Thymus (tissue), 11 donors: ENCODE measurements at regions not wholly inside any gene's neighbourhood (a gene's known extent, or its start where the extent isn't known, plus 50 kb on each side); places are given as distances from the start of the nearest gene placed in this dataset.

Experiments
- DNase-seq, 9 donors: peaks; one replicate each; pipeline ENCODE4 v3.0.0-alpha.2; 2013; ENCODE audit warnings: low spot score in 9 of 9, low read depth in 6 of 9, missing footprints in 1 of 9
- H3K27ac ChIP-seq, 2 donors: one replicate each; pipeline ENCODE4 v1.5.1; 2013; ENCODE audit warnings: control low read depth in 1 of 2, low read depth in 1 of 2, low read length in 1 of 2, mild to moderate bottlenecking in 1 of 2, moderate library complexity in 1 of 2
- H3K27me3 ChIP-seq, 2 donors: one replicate each; pipeline ENCODE4 v1.5.1; 2013; ENCODE audit warnings: low read length in 1 of 2; ENCODE audit not compliant: control insufficient read depth in 2 of 2, insufficient read depth in 1 of 2
- H3K36me3 ChIP-seq, 2 donors: one replicate each; pipeline ENCODE4 v1.5.1; 2013; ENCODE audit warnings: low read length in 1 of 2, mild to moderate bottlenecking in 1 of 2, moderate library complexity in 1 of 2; ENCODE audit not compliant: control insufficient read depth in 2 of 2, insufficient read depth in 2 of 2
- H3K4me1 ChIP-seq, 2 donors: one replicate each; pipeline ENCODE4 v1.5.1; 2013; ENCODE audit warnings: low read length in 2 of 2; ENCODE audit not compliant: control insufficient read depth in 2 of 2, insufficient read depth in 2 of 2
- H3K4me3 ChIP-seq, 2 donors: one replicate each; pipeline ENCODE4 v1.5.1; 2013; ENCODE audit warnings: low read length in 2 of 2, control low read depth in 1 of 2, mild to moderate bottlenecking in 1 of 2
- H3K9me3 ChIP-seq, 2 donors: one replicate each; pipeline ENCODE4 v1.5.1; 2013; ENCODE audit warnings: low read length in 1 of 2, mild to moderate bottlenecking in 1 of 2; ENCODE audit not compliant: control insufficient read depth in 2 of 2, insufficient read depth in 1 of 2
- WGBS: extraction: QIAGEN DNeasy Blood & Tissue Kit; methylation state at CpG from one replicate; pipeline ENCODE4 v1.1.7; 2013; 5-methylcytosine and 5-hydroxymethylcytosine counted together
- donor health status: healthy.

GRCh38 chr2:196268538-196269338 lies 97.4 kb upstream of the STK17B start:
- 56% methylated on average over 8 of the region's 8 CpGs for WGBS
- Histone ChIP-seq H3K36me3 (no peaks in the 10 kb centered on the region), H3K27me3 (no peaks in the 10 kb centered on the region), H3K9me3 (no peaks in the 10 kb centered on the region), H3K4me3 (no peak overlapping the region), H3K27ac (peak overlapping the region in 1 of 2 donors; percentile 65), H3K4me1 (peaks cover 2 to 4% of the 10 kb centered on the region in 2 donors)
- DNase-seq, result peak in 1 of 9 donors; percentile 72

DNA sequence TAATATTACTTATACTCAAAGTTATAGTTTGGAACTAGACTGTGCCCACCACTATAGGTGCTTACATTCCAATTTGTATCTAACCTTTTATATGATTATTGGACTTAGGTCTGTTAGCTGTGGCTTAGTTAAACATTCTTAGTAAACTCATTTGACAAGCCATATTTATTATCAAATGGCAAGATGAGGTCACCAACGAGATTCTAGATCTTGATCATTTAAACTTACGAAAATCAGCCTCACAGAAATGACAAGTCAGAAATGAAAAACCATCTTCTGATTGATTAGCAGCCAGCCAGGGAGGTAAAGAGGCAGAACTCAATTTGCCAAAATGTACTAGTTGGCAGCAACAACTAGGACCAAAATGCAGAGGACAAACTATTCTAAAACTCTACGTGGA lies 100.4 kb upstream of the STK17B start:
- 94% methylated on average over 3 of the region's 3 CpGs for WGBS
- Histone ChIP-seq H3K36me3 (no peaks in the 10 kb centered on the region), H3K4me1 (peaks cover 25 to 26% of the 10 kb centered on the region in 2 donors), H3K27ac (no peak overlapping the region), H3K27me3 (no peaks in the 10 kb centered on the region), H3K4me3 (no peak overlapping the region), H3K9me3 (no peaks in the 10 kb centered on the region)
- DNase-seq, result no peak

DNA sequence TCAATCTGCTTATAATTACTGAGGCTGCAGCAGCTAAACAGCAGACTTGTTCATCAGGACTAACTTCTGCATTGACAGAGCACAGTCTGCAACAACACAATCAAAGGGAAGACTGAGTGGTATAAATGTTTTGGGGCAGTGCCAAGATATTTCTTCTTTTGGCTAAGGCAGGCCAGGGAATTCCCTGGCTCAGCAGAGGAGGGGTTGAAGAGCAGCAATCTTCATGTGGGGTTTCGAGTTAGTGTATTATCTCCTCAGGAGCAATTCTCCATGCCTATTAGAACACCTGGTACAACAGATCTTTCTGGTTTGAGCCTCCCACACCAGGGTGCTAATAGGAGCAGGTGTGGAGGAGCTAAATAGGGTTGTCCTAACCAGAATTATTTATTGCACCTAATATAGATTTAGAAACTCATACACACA lies 103.0 kb upstream of the STK17B start:
- Histone ChIP-seq H3K36me3 (no peaks in the 10 kb centered on the region), H3K9me3 (no peaks in the 10 kb centered on the region), H3K27ac (peak overlapping the region; percentile 62 to 69), H3K27me3 (no peaks in the 10 kb centered on the region), H3K4me1 (peaks cover 24 to 25% of the 10 kb centered on the region in 2 donors), H3K4me3 (no peak overlapping the region)
- 18% methylated on average over 1 of the region's 1 CpG for WGBS
- peak in 1 of 9 donors; percentile 58 for DNase-seq

- Histone ChIP-seq H3K27ac (peak overlapping the region; percentile 0 to 69), H3K36me3 (no peaks in the 10 kb centered on the region), H3K4me3 (no peak overlapping the region), H3K4me1 (peaks cover 24 to 25% of the 10 kb centered on the region in 2 donors), H3K27me3 (no peaks in the 10 kb centered on the region), H3K9me3 (no peaks in the 10 kb centered on the region)
- DNase-seq, result peak in 2 of 9 donors; percentile 13 to 40
- 60% methylated on average over 5 of the region's 5 CpGs for WGBS
These were observed 104.4 kb upstream of the STK17B start for GRCh38 chr2:196275646-196276352.

GRCh38 chr2:196276421-196276820 lies 105.0 kb upstream of the STK17B start:
- H3K4me3 ChIP-seq, result no peak overlapping the region
- H3K27ac ChIP-seq, result no peak overlapping the region
- DNase-seq, result no peak
- H3K9me3 ChIP-seq, result peaks cover 0 to 3% of the 10 kb centered on the region in 2 donors
- H3K4me1 ChIP-seq, result peaks cover 24 to 25% of the 10 kb centered on the region in 2 donors
- no peaks in the 10 kb centered on the region for H3K36me3 ChIP-seq
- no peaks in the 10 kb centered on the region for H3K27me3 ChIP-seq
- 44% methylated on average over 2 of the region's 2 CpGs for WGBS

DNA sequence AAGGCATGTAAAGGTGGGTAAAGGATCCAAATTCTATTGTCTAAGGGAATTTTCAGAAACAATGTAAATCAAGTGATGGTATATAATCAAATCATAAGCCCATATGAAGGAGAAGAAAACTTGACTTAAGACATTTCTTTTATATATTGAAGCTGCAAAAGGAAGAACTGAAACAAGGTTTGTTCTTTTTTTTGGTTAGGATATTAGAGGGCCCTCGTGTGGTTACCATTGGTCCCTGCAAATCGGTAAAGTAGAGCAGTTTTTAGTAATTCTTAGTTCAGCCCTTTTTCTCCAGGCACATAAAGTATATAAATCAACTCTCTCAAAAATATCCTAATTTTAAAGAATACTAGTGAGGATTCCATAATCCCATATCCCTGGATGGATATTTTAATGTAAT lies 105.6 kb upstream of the STK17B start:
- no peaks in the 10 kb centered on the region for H3K36me3 ChIP-seq
- peaks cover 24 to 25% of the 10 kb centered on the region in 2 donors for H3K4me1 ChIP-seq
- H3K4me3 ChIP-seq, result no peak overlapping the region
- H3K27me3 ChIP-seq, result no peaks in the 10 kb centered on the region
- 38% methylated on average over 2 of the region's 2 CpGs for WGBS
- H3K27ac ChIP-seq, result no peak overlapping the region
- peaks cover 0 to 3% of the 10 kb centered on the region in 2 donors for H3K9me3 ChIP-seq
- peak in 3 of 9 donors; percentile 50 to 76 (median 59) for DNase-seq

DNA sequence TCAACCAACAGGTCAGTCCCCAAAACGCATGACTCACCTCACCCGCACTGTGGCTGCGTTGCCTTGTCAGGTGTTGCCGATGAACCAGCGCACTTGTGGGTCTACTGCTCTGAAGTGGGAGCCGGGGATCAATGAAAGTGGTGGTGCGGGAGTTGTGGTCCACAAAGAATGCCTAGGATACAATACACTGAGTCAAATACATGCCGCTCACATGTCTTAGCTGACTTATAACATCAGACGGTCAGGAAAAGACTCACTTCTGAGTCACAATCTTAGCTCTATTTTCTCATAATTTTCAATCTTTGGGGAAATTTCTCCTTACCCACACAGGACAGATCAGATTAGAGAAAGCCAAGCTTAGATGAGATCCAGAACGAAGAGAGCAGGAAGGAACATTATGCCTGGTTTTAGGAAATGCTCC lies 107.1 kb upstream of the STK17B start:
- 98% methylated on average over 10 of the region's 10 CpGs for WGBS

DNA sequence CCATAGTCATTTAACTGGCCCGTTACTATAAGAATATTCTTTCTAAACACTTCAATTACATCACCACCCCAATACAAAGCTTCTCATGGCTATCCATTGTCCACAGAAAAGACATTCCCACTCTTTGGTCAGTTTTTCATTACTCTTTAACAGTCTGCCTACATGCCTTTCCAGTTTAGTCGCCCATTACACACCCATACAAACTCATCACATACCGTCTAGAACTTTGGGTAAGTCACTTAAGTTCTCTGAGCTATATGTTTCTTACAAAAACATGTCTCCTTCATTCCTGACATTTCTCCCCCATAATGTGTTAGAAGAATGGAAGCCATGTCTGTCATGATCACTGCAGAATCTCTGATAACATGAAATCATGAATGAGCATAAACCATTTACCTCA lies 108.2 kb upstream of the STK17B start:
- DNase-seq, result no peak
- WGBS, result 99% methylated on average over 3 of the region's 3 CpGs
- Histone ChIP-seq H3K27ac (no peak overlapping the region), H3K4me3 (no peak overlapping the region), H3K9me3 (peaks cover 0 to 3% of the 10 kb centered on the region in 2 donors), H3K4me1 (peaks cover 17% of the 10 kb centered on the region in 2 donors), H3K36me3 (no peaks in the 10 kb centered on the region), H3K27me3 (no peaks in the 10 kb centered on the region)

More for the DNA sequence above, 107.1 kb upstream of the STK17B start:
- no peak for DNase-seq
- peaks cover 0 to 3% of the 10 kb centered on the region in 2 donors for H3K9me3 ChIP-seq
- peaks cover 24 to 25% of the 10 kb centered on the region in 2 donors for H3K4me1 ChIP-seq
- H3K27ac ChIP-seq, result no peak overlapping the region
- H3K4me3 ChIP-seq, result no peak overlapping the region
- H3K27me3 ChIP-seq, result no peaks in the 10 kb centered on the region
- no peaks in the 10 kb centered on the region for H3K36me3 ChIP-seq
